AG04449 (cell line): ENCODE measurements at regions not wholly inside any gene's neighbourhood (a gene's known extent, or its start where the extent isn't known, plus 50 kb on each side); places are given as distances from the start of the nearest gene placed in this dataset.
"Not testable (repeated sequence)": the region's sequence is repeated elsewhere in the genome, so short reads cannot be mapped to it uniquely, and the experiment has no call there.

ENCODE experiments used
- CTCF ChIA-PET: fragments of 350-600 bp; formaldehyde crosslinking; extraction: SDS; loops from one replicate; lab custom pipeline; 2021; ENCODE audit warnings: antibody characterized with exemption; lab: Yijun Ruan, JAX
- POLR2A ChIA-PET: fragments of 400-600, 350-600 bp; formaldehyde crosslinking; extraction: SDS; loops from one replicate; lab custom pipeline; 2020; ENCODE audit warnings: antibody characterized with exemption, inconsistent platforms; lab: Yijun Ruan, JAX
- DNase-seq: peaks from one replicate; pipeline ENCODE4 v3.0.0-alpha.2; 2010; ENCODE audit warnings: low read depth, low spot score
- H3K4me3 ChIP-seq: 2 replicates; pipeline ENCODE4 v1.5.1; 2011; ENCODE audit warnings: low read depth, mild to moderate bottlenecking, control low read depth, low read length
- CTCF ChIP-seq: IDR thresholded peaks from one replicate; pipeline ENCODE4 v1.5.1; 2011; ENCODE audit warnings: mild to moderate bottlenecking, moderate library complexity, low read length, control low read depth, inconsistent platforms; ENCODE audit not compliant: insufficient read depth; ENCODE audit errors: missing control alignments

DNA sequence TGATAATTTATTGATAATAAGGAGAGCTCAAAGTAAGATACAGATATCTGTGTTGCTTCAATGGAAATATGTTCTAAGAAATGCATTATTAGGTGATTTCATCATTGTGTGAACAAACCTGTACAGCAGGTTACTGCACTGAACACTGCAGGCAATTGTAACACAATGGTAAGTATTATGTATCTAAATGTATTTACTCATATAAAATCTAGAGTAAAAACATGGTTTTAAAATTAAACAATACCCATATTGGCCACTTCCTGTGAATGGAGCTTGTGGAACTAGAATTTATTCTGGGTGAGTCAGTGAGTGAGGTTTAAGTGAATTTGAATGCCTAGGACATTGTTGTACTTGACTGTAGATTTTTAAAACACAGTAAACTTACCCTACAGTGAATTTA lies 722.9 kb upstream of the RAG2 start:
- no peak for DNase-seq
- TF ChIP-seq CTCF, result no peak
- no peak overlapping the region for H3K4me3 ChIP-seq
- POLR2A ChIA-PET, result no interaction called here
- CTCF ChIA-PET, result no interaction called here

GRCh38 chr11:37317803-37318202 lies 719.8 kb upstream of the RAG2 start:
- DNase-seq, result no peak
- no peak for TF ChIP-seq CTCF
- CTCF ChIA-PET, result no interaction called here
- H3K4me3 ChIP-seq, result no peak overlapping the region
- POLR2A ChIA-PET, result no interaction called here

- ChIA-PET CTCF (no interaction called here), POLR2A (no interaction called here)
- H3K4me3 ChIP-seq, result no peak overlapping the region
- TF ChIP-seq CTCF, result no peak
- no peak for DNase-seq
Observed at GRCh38 chr11:37313266-37313665, 715.2 kb upstream of the RAG2 start.

- H3K4me3 ChIP-seq, result no peak overlapping the region
- no peak for DNase-seq
- no peak for TF ChIP-seq CTCF
- ChIA-PET POLR2A (no interaction called here), CTCF (no interaction called here)
Observed at GRCh38 chr11:37306563-37306962, 708.5 kb upstream of the RAG2 start.

DNA sequence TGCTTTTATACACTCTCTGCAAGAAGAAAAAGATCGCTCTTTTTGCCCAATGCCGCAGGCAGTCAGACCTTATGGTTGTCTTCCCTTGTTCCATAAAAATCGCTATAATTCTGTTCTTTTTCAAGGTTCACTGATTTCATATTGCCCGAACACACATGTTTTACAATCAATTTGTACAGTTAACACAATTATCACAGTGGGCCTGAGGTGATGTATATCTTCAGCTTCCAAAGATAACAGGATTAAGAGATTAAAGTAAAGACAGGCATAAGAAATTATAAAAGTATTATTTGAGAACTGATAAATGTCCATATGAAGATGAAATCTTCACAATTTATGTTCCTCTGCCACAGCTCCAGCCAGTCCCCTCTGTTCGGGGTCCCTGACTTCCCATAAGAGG lies 703.4 kb upstream of the RAG2 start:
- POLR2A ChIA-PET, CTCF ChIA-PET, H3K4me3 ChIP-seq, DNase-seq: not testable (repeated sequence)

DNA sequence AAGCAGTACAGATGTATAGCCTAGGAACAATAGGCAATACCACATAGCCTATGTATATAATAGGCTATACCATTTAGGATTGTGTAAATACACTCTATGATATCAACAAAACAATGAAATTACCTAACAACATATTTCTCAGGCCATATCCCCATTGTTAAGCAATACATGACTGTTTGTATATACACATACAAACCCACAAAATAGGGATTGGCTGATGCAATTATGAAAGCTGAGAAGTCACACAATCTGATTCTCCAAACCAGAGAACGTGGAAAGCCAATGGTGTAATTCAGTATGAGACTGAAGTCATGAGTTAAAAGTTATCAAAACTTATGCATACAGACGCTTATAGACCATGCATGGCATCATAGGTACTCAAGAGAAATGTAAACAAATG lies 700.1 kb upstream of the RAG2 start:
- no peak for TF ChIP-seq CTCF
- DNase-seq, result no peak
- ChIA-PET CTCF (no interaction called here), POLR2A (no interaction called here)
- H3K4me3 ChIP-seq, result no peak overlapping the region

DNA sequence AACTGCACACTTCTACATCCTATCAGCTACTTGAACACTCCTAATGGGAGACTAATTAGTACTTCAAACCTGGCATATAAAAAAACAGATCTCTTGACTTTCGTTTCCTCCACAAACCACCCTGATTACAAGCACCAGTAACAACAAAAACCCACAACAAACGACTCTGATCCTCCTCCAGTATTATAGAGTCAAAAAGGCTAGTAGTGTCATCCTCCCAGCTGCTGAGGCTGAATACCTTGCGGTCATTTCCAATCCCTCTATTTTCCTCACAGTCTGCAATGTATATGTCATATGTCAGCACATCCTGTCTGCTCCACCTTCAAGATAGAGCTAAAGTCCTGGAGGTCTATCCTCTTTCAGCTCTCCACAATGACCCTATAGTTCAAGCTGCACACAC lies 688.9 kb upstream of the RAG2 start:
- POLR2A ChIA-PET, result no interaction called here
- no peak for DNase-seq
- no peak overlapping the region for H3K4me3 ChIP-seq
- no peak for TF ChIP-seq CTCF
- CTCF ChIA-PET, result no interaction called here
